ENCODE measurements at regions not wholly inside any gene's neighbourhood (a gene's known extent, or its start where the extent isn't known, plus 50 kb on each side); places are given as distances from the start of the nearest gene placed in this dataset.
"Not testable (repeated sequence)": the region's sequence is repeated elsewhere in the genome, so short reads cannot be mapped to it uniquely, and the experiment has no call there.

DNA sequence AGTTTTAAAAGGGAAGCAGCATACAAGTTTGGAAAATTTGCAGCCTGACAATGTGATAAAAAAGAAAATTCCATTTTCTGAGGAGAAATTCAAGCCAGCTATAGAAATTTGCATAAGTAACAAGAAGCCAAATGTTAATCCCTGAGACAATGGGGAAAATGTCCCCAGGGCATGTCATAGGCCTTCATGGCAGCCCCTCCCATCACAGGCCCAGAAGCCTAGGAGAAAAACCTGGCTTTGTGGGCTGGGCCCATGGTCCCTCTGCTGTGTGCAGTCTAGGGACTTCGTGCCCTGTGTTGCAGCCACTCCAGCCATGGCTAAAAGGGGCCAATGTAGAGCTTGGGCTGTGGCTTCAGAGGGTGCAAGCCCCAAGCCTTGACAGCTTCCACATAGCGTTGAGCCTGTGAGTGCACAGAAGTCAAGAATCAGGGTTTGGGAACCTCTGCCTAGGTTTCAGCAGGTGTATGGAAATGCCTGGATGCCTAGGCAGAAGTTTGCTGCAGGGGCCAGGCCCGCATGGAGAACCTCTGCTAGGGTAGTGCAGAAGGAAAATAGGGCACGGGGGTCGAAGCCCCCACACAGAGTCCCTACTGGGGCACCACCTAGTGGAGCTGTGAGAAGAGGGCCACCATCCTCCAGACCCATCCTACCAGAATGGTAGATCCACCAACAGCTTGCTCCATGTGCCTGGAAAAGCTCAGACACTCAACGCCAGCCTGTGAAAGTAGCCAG lies 209.8 kb upstream of the ZRANB2 start:
- TF ChIP-seq, protein P1, sequence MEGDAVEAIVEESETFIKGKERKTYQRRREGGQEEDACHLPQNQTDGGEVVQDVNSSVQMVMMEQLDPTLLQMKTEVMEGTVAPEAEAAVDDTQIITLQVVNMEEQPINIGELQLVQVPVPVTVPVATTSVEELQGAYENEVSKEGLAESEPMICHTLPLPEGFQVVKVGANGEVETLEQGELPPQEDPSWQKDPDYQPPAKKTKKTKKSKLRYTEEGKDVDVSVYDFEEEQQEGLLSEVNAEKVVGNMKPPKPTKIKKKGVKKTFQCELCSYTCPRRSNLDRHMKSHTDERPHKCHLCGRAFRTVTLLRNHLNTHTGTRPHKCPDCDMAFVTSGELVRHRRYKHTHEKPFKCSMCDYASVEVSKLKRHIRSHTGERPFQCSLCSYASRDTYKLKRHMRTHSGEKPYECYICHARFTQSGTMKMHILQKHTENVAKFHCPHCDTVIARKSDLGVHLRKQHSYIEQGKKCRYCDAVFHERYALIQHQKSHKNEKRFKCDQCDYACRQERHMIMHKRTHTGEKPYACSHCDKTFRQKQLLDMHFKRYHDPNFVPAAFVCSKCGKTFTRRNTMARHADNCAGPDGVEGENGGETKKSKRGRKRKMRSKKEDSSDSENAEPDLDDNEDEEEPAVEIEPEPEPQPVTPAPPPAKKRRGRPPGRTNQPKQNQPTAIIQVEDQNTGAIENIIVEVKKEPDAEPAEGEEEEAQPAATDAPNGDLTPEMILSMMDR (IDR thresholded peaks at IDR 0.05), result not testable (repeated sequence)
- TF ChIP-seq POLR2A (IDR thresholded peaks at IDR 0.05), result not testable (repeated sequence)
